ENCODE measurements at regions not wholly inside any gene's neighbourhood (a gene's known extent, or its start where the extent isn't known, plus 50 kb on each side); places are given as distances from the start of the nearest gene placed in this dataset.
"Not testable (repeated sequence)": the region's sequence is repeated elsewhere in the genome, so short reads cannot be mapped to it uniquely, and the experiment has no call there.

DNA sequence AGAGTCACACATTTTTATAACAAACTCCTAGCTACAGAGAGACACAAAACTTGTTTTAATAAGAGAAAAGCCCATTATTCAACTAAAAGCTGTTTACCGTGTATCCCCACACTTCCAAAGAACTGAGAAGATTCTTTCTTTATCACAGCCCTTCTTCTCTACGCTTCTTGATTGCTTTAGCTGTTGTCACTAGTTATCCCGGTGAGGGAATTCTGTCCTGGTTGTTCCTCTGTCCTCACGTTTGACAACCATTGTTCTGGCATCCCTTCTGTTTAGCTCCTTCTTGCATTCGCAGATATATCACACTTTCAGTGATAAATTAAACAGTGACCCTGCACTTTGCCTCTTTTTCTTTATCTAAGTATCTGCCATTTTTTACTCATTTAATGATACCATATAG, 1035.1 kb upstream of the PCDH20 start:
- no peaks in the 10 kb centered on the region for H3K36me3 ChIP-seq
- no peak overlapping the region for H3K4me3 ChIP-seq
- DNase-seq (ENCODE audit: low read depth in 1 of 2, low spot score in 1 of 2) = no peak
- TF ChIP-seq CTCF (IDR thresholded peaks at IDR 0.05; ENCODE audit: low read depth, low read length) = no peak
- H3K27ac ChIP-seq = no peak overlapping the region
- H3K9me3 ChIP-seq (ENCODE audit: low read depth) = no peaks in the 10 kb centered on the region
- H3K27me3 ChIP-seq = no peaks in the 10 kb centered on the region
- H3K4me1 ChIP-seq (ENCODE audit: low read depth) = no peaks in the 10 kb centered on the region

- not testable (repeated sequence) for H3K36me3 ChIP-seq; H3K27ac ChIP-seq; DNase-seq (ENCODE audit: low read depth in 1 of 2, low spot score in 1 of 2); H3K27me3 ChIP-seq; H3K4me1 ChIP-seq (ENCODE audit: low read depth); H3K4me3 ChIP-seq; H3K9me3 ChIP-seq (ENCODE audit: low read depth)
Measured at GRCh38 chr13:62447771-62448382, 1032.2 kb upstream of the PCDH20 start.

- Histone ChIP-seq H3K9me3 (ENCODE audit: low read depth) (no peaks in the 10 kb centered on the region), H3K4me3 (no peak overlapping the region), H3K4me1 (ENCODE audit: low read depth) (no peaks in the 10 kb centered on the region), H3K27me3 (no peaks in the 10 kb centered on the region), H3K36me3 (no peaks in the 10 kb centered on the region), H3K27ac (no peak overlapping the region)
- TF ChIP-seq CTCF (IDR thresholded peaks at IDR 0.05; ENCODE audit: low read depth, low read length) = no peak
- no peak for DNase-seq (ENCODE audit: low read depth in 1 of 2, low spot score in 1 of 2)
Measured at GRCh38 chr13:62444805-62445204, 1029.2 kb upstream of the PCDH20 start.

- Histone ChIP-seq H3K27ac (no peak overlapping the region), H3K9me3 (ENCODE audit: low read depth) (no peaks in the 10 kb centered on the region), H3K4me3 (no peak overlapping the region), H3K27me3 (no peaks in the 10 kb centered on the region), H3K4me1 (ENCODE audit: low read depth) (no peaks in the 10 kb centered on the region), H3K36me3 (no peaks in the 10 kb centered on the region)
- no peak for DNase-seq (ENCODE audit: low read depth in 1 of 2, low spot score in 1 of 2)
- no peak for TF ChIP-seq CTCF (IDR thresholded peaks at IDR 0.05; ENCODE audit: low read depth, low read length)
Measured at GRCh38 chr13:62434081-62434480, 1018.4 kb upstream of the PCDH20 start.

DNA sequence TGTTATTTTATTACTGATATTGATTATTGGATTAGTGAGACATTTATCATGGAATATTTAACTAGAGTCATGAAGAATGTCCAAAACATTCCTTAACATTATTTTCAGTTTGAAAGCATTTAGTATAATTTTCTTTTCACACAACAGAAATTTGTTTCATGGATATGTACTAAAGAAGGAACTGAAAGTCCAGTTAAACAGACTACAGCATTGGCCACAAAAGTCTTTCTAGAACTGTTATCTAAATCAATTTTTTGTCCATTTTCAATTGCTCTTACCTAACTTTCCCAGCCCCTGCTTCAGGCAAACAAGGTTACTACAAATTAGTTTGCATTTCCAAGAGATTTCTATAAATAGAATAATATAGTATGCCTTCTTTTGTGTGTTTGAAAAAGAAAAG, 1018.0 kb upstream of the PCDH20 start:
- no peak for TF ChIP-seq CTCF (IDR thresholded peaks at IDR 0.05; ENCODE audit: low read depth, low read length)
- Histone ChIP-seq H3K36me3 (no peaks in the 10 kb centered on the region), H3K27ac (no peak overlapping the region), H3K27me3 (no peaks in the 10 kb centered on the region), H3K4me3 (no peak overlapping the region), H3K4me1 (ENCODE audit: low read depth) (no peaks in the 10 kb centered on the region), H3K9me3 (ENCODE audit: low read depth) (no peaks in the 10 kb centered on the region)
- DNase-seq (ENCODE audit: low read depth in 1 of 2, low spot score in 1 of 2) = no peak

DNA sequence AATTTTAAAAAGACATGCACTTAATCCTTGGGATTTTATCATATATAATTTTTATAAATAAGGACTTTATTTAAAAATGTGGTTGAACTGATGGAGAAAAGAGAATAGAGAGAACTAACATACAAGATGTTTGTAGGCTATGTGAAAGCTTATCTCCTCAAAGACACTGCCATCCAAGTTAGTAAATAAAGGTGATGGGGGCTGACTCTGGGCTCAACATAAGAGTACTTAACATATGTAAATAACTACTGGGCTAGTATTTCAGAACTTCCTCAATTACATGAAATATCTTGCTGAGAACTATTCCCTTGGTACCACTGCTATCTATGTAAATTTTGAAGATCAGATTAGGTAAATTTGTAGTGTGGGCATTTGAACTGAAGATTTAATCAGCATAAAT, 1017.3 kb upstream of the PCDH20 start:
- Histone ChIP-seq H3K9me3 (ENCODE audit: low read depth) (no peaks in the 10 kb centered on the region), H3K36me3 (no peaks in the 10 kb centered on the region), H3K4me1 (ENCODE audit: low read depth) (no peaks in the 10 kb centered on the region), H3K4me3 (no peak overlapping the region), H3K27ac (no peak overlapping the region), H3K27me3 (no peaks in the 10 kb centered on the region)
- DNase-seq (ENCODE audit: low read depth in 1 of 2, low spot score in 1 of 2) = no peak
- TF ChIP-seq CTCF (IDR thresholded peaks at IDR 0.05; ENCODE audit: low read depth, low read length) = no peak
